ENCODE measurements at regions not wholly inside any gene's neighbourhood (a gene's known extent, or its start where the extent isn't known, plus 50 kb on each side); places are given as distances from the start of the nearest gene placed in this dataset.

DNA sequence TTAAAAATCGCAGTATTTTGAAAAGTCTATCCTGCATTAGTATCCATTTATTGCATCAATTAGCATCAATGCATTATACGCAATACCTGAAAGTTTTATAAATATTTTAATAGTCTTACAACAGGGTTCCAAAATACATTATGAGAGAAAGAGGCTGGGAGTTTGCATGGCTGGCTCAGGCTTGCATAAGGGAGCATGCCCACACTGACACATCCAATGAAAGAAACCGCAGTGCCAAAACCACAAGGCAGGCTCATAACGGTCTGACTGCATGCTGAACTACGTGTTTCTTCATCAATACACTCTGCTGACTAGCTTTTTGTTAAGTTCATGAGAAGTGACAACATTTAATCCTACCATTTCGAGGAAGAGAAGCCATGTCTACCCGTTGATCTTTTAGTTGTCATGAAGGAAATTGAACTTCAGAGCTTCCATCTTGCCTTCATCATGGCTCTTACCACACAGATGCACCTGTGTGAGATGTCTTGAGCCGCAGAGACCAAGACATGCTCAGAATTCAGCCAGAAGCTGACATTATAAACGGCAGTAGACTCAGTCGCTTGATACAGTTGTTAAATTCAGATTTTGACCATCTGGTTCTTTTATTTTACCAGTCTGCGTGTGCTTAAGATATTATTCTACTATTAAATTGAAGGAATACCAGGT lies 168.8 kb upstream of the FRG1 start:
- no peak overlapping the region for H3K4me3 ChIP-seq (ENCODE audit: low read length)
- H3K9me3 ChIP-seq (ENCODE audit: control insufficient read depth in 2 of 3, low read length in 3 of 3), result no peaks in the 10 kb centered on the region
- ChIA-PET CTCF (no interaction called here), POLR2A (no interaction called here)
- no peak for ATAC-seq
- no peaks in the 10 kb centered on the region for H3K36me3 ChIP-seq (ENCODE audit: control insufficient read depth in 2 of 3, insufficient read depth in 3 of 3, low read length in 3 of 3)
- no peaks in the 10 kb centered on the region for H3K4me1 ChIP-seq (ENCODE audit: control insufficient read depth in 2 of 2, insufficient read depth in 2 of 2, low read length in 2 of 2)
- Mint-ChIP-seq H3K27ac (no peak overlapping the region), H3K4me1 (no peaks in the 10 kb centered on the region), H3K9me3 (peaks cover 0 to 13% (median 2%) of the 10 kb centered on the region in 11 donors), H3K4me3 (no peak overlapping the region), H3K36me3 (no peaks in the 10 kb centered on the region), H3K27me3 (peaks cover 0 to 5% (median 0%) of the 10 kb centered on the region in 5 donors)
- H3K27ac ChIP-seq (ENCODE audit: low read depth, low read length), result no peak overlapping the region
- intact Hi-C loops (cut with micrococcal nuclease), result no loop called here
- no peaks in the 10 kb centered on the region for H3K27me3 ChIP-seq (ENCODE audit: control insufficient read depth in 2 of 2, insufficient read depth in 2 of 2, low read length in 2 of 2)
- DNase-seq, result no peak

DNA sequence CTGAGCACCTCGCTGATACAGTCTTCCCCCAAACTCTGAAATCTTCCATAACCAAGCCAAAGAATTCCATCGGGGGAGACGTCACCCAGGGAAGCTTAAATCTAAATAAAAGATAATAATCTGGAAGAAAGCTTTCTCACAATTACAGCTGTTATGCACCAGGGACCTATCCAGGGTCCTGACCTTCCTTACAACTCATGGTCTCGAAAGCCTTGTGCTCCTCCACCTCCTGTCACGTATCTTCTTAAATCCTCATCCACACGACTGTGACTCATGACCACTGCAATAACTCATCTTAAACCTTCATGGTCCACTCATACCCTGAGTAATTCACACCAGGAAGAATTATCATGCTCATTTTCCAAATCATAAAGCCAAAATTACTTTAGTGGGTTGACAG lies 166.8 kb upstream of the FRG1 start:
- Histone ChIP-seq H3K4me1 (ENCODE audit: control insufficient read depth in 2 of 2, insufficient read depth in 2 of 2, low read length in 2 of 2) (no peaks in the 10 kb centered on the region), H3K27ac (ENCODE audit: low read depth, low read length) (no peak overlapping the region), H3K9me3 (ENCODE audit: control insufficient read depth in 2 of 3, low read length in 3 of 3) (no peaks in the 10 kb centered on the region), H3K27me3 (ENCODE audit: control insufficient read depth in 2 of 2, insufficient read depth in 2 of 2, low read length in 2 of 2) (no peaks in the 10 kb centered on the region), H3K4me3 (ENCODE audit: low read length) (no peak overlapping the region), H3K36me3 (ENCODE audit: control insufficient read depth in 2 of 3, insufficient read depth in 3 of 3, low read length in 3 of 3) (no peaks in the 10 kb centered on the region)
- H3K9me3 Mint-ChIP-seq, result peaks cover 0 to 13% (median 2%) of the 10 kb centered on the region in 11 donors
- ATAC-seq, result no peak
- no peak overlapping the region for H3K4me3 Mint-ChIP-seq
- no peak for DNase-seq
- intact Hi-C loops (cut with micrococcal nuclease), result no loop called here
- CTCF ChIA-PET, result no interaction called here
- H3K27ac Mint-ChIP-seq, result no peak overlapping the region
- peaks cover 0 to 9% (median 0%) of the 10 kb centered on the region in 5 donors for H3K27me3 Mint-ChIP-seq
- no peaks in the 10 kb centered on the region for H3K4me1 Mint-ChIP-seq
- no peaks in the 10 kb centered on the region for H3K36me3 Mint-ChIP-seq
- POLR2A ChIA-PET, result no interaction called here

DNA sequence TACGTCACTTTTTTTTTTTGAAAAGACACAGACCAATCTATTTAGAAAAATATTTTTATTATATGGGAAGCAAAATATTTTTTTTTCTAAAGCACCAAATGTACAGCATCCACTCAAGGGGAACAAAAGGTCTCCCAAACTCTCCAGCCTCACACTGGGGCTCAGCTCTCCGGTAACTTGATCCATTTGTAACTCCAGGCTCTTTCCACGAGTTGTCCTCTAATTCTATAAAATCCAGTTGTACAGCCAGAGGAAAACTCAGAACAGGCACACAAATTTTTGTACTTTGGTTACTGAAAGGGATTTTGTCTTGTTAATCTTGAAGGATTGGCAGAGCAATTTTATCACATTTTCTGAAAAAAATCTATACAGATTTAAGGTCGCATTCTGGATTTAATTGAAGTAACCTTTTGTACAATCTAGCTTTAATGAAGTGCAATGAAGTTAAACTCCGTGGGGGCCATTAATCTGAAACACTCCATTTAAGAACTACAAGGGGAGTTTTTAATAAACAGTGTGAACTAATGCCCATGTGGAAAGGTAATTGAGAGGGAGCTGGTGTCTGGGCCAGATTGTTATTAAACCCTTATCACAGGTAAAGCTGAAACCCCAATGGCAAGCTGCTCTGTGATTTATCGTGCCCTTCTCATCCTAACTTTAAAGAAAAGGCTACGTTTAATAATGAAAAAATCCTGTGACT lies 161.2 kb upstream of the FRG1 start:
- Histone ChIP-seq H3K27me3 (ENCODE audit: control insufficient read depth in 2 of 2, insufficient read depth in 2 of 2, low read length in 2 of 2) (no peaks in the 10 kb centered on the region), H3K27ac (ENCODE audit: low read depth, low read length) (no peak overlapping the region), H3K4me3 (ENCODE audit: low read length) (no peak overlapping the region), H3K36me3 (ENCODE audit: control insufficient read depth in 2 of 3, insufficient read depth in 3 of 3, low read length in 3 of 3) (no peaks in the 10 kb centered on the region), H3K4me1 (ENCODE audit: control insufficient read depth in 2 of 2, insufficient read depth in 2 of 2, low read length in 2 of 2) (no peaks in the 10 kb centered on the region), H3K9me3 (ENCODE audit: control insufficient read depth in 2 of 3, low read length in 3 of 3) (peaks cover 0 to 4% (median 0%) of the 10 kb centered on the region in 3 experiments)
- H3K27ac Mint-ChIP-seq, result no peak overlapping the region
- no peaks in the 10 kb centered on the region for H3K4me1 Mint-ChIP-seq
- peaks cover 0 to 6% (median 0%) of the 10 kb centered on the region in 5 donors for H3K27me3 Mint-ChIP-seq
- peaks cover 0 to 15% (median 7%) of the 10 kb centered on the region in 11 donors for H3K9me3 Mint-ChIP-seq
- ChIA-PET POLR2A (no interaction called here), CTCF (no interaction called here)
- no peak for ATAC-seq
- H3K4me3 Mint-ChIP-seq, result no peak overlapping the region
- DNase-seq, result no peak
- peaks cover 0 to 9% (median 0%) of the 10 kb centered on the region in 5 donors for H3K36me3 Mint-ChIP-seq
- intact Hi-C loops (cut with micrococcal nuclease), result no loop called here

DNA sequence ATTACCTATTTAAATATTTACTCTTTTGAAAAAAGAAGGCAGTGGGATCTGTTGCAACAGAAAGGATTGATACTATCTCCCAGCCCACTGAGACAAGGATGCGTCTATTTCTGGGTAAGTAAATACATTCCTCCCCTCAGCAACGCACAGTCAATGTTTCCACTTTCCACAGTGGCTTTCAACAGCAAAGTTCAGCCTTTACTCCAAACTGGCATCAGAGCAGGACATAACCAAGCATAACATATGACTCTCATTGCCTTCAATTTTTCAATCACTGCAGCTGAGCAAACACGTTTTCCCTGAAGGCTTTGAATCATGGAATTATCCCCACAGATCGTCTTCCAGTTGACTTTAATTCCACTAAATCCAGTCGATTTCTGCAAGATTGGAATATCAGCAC lies 160.3 kb upstream of the FRG1 start:
- peaks cover 0 to 9% (median 0%) of the 10 kb centered on the region in 5 donors for H3K36me3 Mint-ChIP-seq

DNA sequence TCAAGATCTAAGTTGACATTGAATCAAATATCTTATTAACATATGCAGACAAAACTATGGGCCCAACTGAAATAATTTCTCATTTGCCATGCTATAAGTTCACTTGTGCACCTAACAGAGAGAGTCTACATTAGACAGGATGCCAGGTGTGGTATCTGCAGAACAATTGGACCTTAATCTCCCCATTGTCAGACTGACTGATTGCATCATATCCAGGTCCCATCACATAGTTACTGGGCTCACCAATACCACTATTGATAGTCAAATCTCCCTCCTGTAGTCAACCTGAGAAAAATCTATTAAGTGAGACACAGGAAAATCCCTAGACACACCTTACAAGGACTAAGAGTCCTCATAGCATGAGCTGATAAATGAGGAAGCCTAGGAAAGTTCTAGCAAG lies 156.0 kb upstream of the FRG1 start:
- ATAC-seq (no peak), DNase-seq (no peak)
- Mint-ChIP-seq H3K27me3 (peaks cover 0 to 6% (median 0%) of the 10 kb centered on the region in 5 donors), H3K9me3 (peaks cover 0 to 15% (median 6%) of the 10 kb centered on the region in 11 donors), H3K4me3 (no peak overlapping the region), H3K27ac (no peak overlapping the region), H3K36me3 (peaks cover 0 to 9% (median 0%) of the 10 kb centered on the region in 5 donors), H3K4me1 (no peaks in the 10 kb centered on the region)
- ChIA-PET CTCF (no interaction called here), POLR2A (no interaction called here)
- Histone ChIP-seq H3K27ac (ENCODE audit: low read depth, low read length) (no peak overlapping the region), H3K27me3 (ENCODE audit: control insufficient read depth in 2 of 2, insufficient read depth in 2 of 2, low read length in 2 of 2) (no peaks in the 10 kb centered on the region), H3K36me3 (ENCODE audit: control insufficient read depth in 2 of 3, insufficient read depth in 3 of 3, low read length in 3 of 3) (no peaks in the 10 kb centered on the region), H3K4me3 (ENCODE audit: low read length) (no peak overlapping the region), H3K9me3 (ENCODE audit: control insufficient read depth in 2 of 3, low read length in 3 of 3) (peaks cover 0 to 4% (median 0%) of the 10 kb centered on the region in 3 experiments), H3K4me1 (ENCODE audit: control insufficient read depth in 2 of 2, insufficient read depth in 2 of 2, low read length in 2 of 2) (no peaks in the 10 kb centered on the region)
- intact Hi-C loops (cut with micrococcal nuclease), result no loop called here

More for the DNA sequence above, 160.3 kb upstream of the FRG1 start:
- ChIA-PET POLR2A (no interaction called here), CTCF (interaction anchor here (1.0 kb wide), 1 partner anchor 12 kb away, joined by 4 read pairs; no protein-coding TSS in a partner anchor)
- Histone ChIP-seq H3K4me3 (ENCODE audit: low read length) (no peak overlapping the region), H3K36me3 (ENCODE audit: control insufficient read depth in 2 of 3, insufficient read depth in 3 of 3, low read length in 3 of 3) (no peaks in the 10 kb centered on the region), H3K27ac (ENCODE audit: low read depth, low read length) (no peak overlapping the region), H3K9me3 (ENCODE audit: control insufficient read depth in 2 of 3, low read length in 3 of 3) (peaks cover 0 to 4% (median 0%) of the 10 kb centered on the region in 3 experiments), H3K27me3 (ENCODE audit: control insufficient read depth in 2 of 2, insufficient read depth in 2 of 2, low read length in 2 of 2) (no peaks in the 10 kb centered on the region), H3K4me1 (ENCODE audit: control insufficient read depth in 2 of 2, insufficient read depth in 2 of 2, low read length in 2 of 2) (no peaks in the 10 kb centered on the region)
- H3K27ac Mint-ChIP-seq, result no peak overlapping the region
- intact Hi-C loops (cut with micrococcal nuclease), result no loop called here
- no peak overlapping the region for H3K4me3 Mint-ChIP-seq
- H3K9me3 Mint-ChIP-seq, result peaks cover 0 to 15% (median 7%) of the 10 kb centered on the region in 11 donors
- peaks cover 0 to 6% (median 0%) of the 10 kb centered on the region in 5 donors for H3K27me3 Mint-ChIP-seq
- no peaks in the 10 kb centered on the region for H3K4me1 Mint-ChIP-seq
- no peak for ATAC-seq
- DNase-seq, result no peak

DNA sequence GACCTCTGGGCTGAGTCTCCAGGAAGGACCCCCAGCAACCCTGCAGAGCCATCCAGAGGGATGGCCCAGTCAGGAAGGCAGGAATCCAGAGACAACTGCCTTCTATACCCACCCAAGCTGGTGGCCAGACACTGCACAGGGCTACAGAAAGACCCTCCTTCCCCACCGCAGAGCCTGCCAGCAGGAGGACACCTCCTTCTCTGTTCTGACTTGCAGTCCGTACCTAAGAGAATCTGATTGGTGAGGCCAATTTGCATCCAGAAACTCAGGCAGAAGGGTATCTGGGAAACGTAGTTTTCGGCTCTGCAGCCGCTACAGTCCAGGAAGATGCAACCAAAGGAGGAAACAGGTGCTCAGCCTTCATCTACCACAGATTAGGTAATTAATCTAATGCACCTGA lies 155.4 kb upstream of the FRG1 start:
- intact Hi-C loops (cut with micrococcal nuclease), result no loop called here
- H3K4me3 Mint-ChIP-seq, result no peak overlapping the region
- peaks cover 0 to 9% (median 0%) of the 10 kb centered on the region in 5 donors for H3K36me3 Mint-ChIP-seq
- H3K36me3 ChIP-seq (ENCODE audit: control insufficient read depth in 2 of 3, insufficient read depth in 3 of 3, low read length in 3 of 3), result no peaks in the 10 kb centered on the region
- no peak overlapping the region for H3K27ac ChIP-seq (ENCODE audit: low read depth, low read length)
- no peaks in the 10 kb centered on the region for H3K4me1 Mint-ChIP-seq
- ATAC-seq (no peak), DNase-seq (no peak)
- H3K4me3 ChIP-seq (ENCODE audit: low read length), result no peak overlapping the region
- H3K4me1 ChIP-seq (ENCODE audit: control insufficient read depth in 2 of 2, insufficient read depth in 2 of 2, low read length in 2 of 2), result no peaks in the 10 kb centered on the region
- POLR2A ChIA-PET, result interaction anchor here (0.6 kb wide), 1 partner anchor 22 kb away, joined by 3 read pairs; no protein-coding TSS in a partner anchor
- no peaks in the 10 kb centered on the region for H3K27me3 ChIP-seq (ENCODE audit: control insufficient read depth in 2 of 2, insufficient read depth in 2 of 2, low read length in 2 of 2)
- CTCF ChIA-PET, result no interaction called here
- peaks cover 0 to 15% (median 6%) of the 10 kb centered on the region in 11 donors for H3K9me3 Mint-ChIP-seq
- peaks cover 0 to 4% (median 0%) of the 10 kb centered on the region in 3 experiments for H3K9me3 ChIP-seq (ENCODE audit: control insufficient read depth in 2 of 3, low read length in 3 of 3)
- no peak overlapping the region for H3K27ac Mint-ChIP-seq
- peaks cover 0 to 6% (median 0%) of the 10 kb centered on the region in 5 donors for H3K27me3 Mint-ChIP-seq
